HPDE6-E6E7 (cell line): ENCODE measurements at regions not wholly inside any gene's neighbourhood (a gene's known extent, or its start where the extent isn't known, plus 50 kb on each side); places are given as distances from the start of the nearest gene placed in this dataset.

Experiments
- DNase-seq: peaks from one replicate; pipeline ENCODE4 v3.0.0; 2011; ENCODE audit warnings: missing footprints; ENCODE audit errors: extremely low spot score

GRCh38 chr6:1123386-1124375 is 188.2 kb upstream of the FOXQ1 start:
- no peak for DNase-seq

DNA sequence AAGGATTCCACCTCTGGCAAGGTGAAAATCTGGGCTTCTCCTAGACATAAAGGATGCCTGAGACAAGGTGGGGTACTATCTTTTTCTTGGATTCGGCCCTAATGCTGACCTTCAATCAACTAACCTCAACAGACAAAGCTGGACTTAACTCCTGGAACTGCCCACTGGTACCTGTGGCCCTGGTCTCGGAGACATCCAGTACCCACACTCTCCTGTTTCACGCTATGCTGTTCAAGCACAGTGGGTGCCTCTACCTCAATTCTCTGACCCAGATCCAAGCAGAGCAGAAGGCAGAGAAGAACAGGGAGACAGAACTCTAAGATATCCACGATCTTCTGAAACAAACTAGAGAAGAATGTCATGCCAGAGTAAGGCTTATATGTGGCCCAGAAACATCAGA is 189.8 kb upstream of the FOXQ1 start:
- DNase-seq: no peak

GRCh38 chr6:1118287-1118647 is 193.6 kb upstream of the FOXQ1 start:
- no peak for DNase-seq

DNA sequence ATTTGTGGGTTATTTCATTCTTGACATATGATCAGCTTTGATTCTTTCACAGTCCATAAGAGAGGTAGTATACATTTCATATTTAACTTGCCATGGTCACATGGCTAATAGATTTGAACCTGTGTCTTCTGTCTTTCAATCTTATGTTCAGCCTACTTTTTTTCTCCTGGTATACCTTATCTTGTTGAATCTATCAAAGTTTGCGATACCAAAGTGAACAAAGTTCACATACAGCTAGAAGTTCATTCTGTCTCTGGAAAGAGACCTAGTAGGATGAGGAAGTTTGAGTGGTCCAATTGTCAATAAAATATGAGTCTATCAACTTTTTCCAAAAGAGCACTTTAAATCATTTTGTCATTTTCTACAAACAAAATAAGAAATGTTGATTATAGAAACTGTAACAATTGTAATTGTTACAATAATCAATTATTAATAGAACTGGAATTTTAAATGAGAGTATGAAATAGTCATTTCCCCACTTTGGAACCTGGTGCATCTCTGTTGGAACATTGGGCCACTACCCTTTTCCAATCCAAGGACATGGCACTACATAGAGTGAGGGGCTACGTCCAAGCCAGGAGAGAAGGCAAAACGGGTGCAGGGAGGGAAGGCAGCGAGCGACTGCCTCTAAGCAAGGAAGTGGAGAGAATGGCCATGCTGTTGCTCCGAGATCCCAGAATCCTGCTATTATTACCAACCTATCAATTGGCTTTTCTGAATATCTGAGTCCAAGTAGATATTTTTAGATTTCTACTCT is 194.2 kb upstream of the FOXQ1 start:
- DNase-seq: no peak

DNA sequence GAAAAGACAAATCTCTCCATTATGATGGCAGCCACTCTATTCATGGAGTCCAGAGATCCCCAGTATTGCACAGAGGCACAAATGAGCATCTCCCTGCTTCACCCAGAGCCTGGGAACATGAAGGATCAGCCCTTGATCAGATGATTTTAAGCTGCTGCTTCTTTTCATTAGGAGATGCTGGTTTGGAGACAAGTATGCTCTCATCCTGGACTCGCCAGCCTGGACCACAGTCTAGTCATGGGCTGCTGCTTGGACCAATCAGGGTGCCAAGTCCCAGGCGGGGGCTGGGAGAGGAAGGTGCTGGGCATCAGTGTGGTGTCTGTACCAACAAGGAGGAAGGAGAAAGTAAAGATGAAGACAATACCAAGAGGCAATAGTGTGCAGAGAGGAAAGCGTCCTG is 195.7 kb upstream of the FOXQ1 start:
- DNase-seq: no peak

DNA sequence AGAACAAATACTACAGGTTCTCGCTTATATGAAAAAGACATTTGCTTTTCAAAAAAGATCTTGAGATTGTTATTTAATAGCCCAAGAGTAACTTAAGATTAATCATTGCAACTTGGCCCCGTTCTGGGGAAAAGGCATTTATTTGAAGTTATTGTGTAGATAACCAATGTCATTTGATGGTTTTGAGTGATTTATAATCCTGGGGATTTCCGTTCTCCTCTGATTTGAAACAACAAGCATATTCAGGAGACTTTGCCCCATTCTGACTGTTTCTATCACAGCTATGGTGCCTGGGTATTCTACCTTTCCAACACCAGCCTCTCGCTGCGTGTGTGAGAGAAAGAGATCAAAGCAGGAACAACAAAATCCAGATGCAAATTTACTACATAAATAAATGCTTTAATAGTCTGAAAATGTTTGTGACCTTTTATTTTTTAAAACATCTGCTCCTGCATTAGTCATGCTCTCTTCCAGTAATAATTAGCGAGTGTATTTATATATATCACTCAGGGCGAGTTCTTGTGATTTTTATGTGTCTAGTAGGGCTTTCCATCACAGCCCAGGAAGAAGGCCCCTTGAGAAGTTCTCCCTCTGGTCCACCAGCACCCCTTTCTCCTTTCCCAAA is 197.9 kb upstream of the FOXQ1 start:
- no peak for DNase-seq

GRCh38 chr6:1111361-1111760 is 200.5 kb upstream of the FOXQ1 start:
- no peak for DNase-seq

DNA sequence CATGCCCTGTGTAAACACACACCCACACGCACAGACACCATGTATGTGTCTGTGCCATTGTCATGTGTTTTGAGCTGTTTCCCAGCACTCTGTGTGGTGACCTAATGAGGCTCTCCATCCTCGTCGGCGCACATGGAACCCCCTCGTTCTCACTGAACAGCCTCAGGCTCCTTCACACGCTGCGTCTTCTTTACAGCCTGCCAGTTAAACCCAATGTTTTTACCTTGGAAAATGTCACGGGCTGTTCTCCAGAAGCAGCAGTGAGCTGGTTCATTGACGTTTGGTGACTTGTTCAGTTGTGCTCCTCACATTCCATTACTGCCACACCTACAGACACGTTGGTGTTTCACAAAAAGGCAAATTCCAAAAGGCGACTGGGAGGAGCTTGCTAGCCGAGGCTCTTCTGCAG is 201.0 kb upstream of the FOXQ1 start:
- DNase-seq: peak; percentile 16

GRCh38 chr6:1110164-1110563 is 201.7 kb upstream of the FOXQ1 start:
- DNase-seq: no peak

DNA sequence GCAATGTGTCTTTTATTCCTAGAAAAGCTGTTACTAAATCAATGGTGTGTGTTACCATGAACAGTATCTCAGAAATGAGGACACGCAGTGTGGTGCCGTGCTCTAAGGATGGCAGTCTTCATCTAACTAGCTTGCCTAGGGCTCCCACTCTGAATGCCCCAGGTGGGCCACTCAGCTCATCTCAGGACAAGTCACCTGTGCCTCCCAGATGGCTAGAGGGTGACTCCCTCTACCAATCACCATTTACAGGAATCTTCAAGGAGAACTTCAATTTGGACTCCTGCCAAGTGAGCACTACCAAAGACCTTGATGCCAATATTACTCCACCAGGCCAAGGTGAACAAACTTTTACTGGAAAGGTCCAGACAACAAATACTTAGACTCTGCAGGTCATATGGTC is 202.8 kb upstream of the FOXQ1 start:
- DNase-seq: no peak

DNA sequence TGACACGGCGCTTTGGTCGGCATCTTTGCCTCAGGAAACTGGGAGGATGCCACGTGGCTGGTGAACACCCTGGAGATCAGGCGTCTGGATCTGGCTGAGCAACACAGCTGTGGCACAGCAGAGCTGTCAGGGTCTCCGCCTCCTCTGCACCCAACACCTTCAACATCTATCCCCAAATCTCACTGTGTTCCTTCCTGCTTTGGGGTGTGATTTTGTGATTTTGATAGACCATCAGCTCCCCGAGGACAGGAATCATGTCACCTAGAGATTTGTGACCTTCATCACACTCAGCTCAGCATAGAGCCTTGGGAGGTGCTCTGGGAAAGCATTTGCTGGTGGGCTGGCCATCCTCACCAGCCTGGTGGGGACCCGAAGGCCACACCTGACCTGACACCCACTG is 203.7 kb upstream of the FOXQ1 start:
- DNase-seq: no peak

- DNase-seq: no peak
These were observed 204.3 kb upstream of the FOXQ1 start for GRCh38 chr6:1107578-1107977.

- no peak for DNase-seq
These were observed 206.0 kb upstream of the FOXQ1 start for GRCh38 chr6:1105833-1106400.

GRCh38 chr6:1104988-1105670 is 206.8 kb upstream of the FOXQ1 start:
- DNase-seq: no peak

GRCh38 chr6:1103945-1104623 is 207.8 kb upstream of the FOXQ1 start:
- no peak for DNase-seq

DNA sequence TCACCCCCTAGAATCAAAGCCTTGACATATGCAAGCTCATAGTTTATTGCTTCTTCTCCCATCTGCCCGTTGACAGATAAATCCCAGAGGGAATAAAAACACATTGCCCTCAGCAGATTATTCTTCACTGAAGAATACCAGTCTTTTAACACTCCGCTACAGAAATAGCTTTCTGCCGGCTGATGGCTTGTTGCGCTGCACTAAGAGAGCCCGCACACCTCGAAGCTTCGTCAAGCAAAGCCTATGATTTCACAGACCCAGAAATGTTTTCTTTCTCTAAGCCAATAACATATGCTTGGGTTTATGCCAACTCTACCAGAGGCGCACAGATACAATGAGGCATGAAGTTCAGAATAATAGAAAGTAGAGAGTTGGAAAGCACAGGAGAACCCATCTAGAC is 208.9 kb upstream of the FOXQ1 start:
- DNase-seq: no peak

- DNase-seq: no peak
These were observed 211.6 kb upstream of the FOXQ1 start for GRCh38 chr6:1100269-1100668.

DNA sequence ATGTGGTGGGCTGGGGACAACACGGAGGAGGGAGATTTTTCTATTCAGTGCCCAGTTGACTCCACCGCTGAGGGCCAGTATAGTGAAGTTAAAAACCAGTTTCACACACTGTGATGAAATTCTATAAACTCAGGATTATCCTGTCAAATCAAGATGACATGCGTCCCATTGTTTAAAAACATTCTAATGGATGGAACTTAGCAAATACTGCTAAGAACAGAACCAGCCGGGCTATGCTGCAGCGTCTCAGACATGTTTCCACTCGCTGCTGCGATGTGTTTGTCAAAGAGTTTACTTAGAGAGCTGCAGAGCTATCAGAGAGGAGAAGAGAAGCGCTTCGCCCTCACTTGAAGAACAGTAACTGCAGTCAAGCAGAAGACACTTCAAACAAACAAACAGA is 212.6 kb upstream of the FOXQ1 start:
- peak; percentile 41 for DNase-seq

DNA sequence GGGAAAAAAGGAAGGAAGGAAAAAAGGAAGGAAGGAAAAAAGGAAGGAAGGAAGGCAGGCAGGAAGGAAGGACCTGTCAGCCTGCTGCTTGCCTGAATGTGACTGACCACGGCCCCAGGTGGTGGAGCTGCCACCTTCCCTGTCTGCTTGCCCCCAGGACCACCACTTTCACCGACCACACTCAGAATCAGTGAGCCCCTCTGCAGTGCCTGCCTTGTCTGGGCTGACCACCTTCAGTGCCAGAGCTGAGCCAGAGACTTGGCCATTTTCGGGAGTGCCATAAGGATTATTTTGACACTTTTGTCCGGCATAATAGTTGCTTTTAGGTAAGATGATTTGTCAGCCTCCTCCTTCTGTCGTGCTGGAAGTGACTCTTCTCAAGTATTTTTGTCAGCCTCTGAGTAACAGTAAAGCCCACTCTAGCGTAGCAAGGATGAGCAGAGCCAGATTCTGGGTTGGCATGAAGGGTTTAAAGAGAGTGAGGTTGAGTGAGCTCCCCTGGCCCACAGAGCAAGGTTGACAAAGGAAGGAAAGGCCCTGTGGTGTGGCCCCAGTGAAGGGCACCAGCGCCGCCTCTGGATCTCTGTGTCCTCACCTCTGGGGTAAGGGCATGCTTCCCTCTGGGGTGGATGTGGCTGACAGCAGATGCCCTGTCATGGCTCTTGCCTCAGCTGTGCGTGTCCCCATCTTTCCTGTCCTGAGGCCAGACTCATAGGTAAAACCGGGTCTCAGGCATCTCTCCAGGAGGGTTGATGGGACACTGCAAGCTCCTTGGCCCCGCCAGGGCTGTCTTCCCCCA is 214.7 kb upstream of the FOXQ1 start:
- no peak for DNase-seq

DNA sequence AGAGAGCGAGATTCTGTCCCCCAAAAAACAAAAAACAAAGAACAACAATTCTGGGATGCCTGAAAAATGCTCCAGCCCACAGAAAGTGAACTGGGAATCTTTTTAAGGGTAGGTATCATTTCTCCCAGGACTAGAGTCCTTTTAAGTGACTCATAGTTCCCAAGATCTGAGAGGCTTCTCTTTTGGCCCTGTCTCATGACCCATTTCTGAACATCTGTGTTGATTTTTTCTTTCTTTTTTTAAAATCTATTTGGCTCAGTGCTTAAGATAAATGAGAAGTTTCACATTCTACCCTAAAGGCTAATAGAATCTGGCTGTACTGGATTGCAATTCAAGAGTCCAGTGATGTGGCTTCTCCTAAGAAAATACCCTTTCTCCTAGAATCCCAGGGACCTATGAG is 217.6 kb upstream of the FOXQ1 start:
- DNase-seq: no peak
